HG03025 (cell line): ENCODE measurements at regions not wholly inside any gene's neighbourhood (a gene's known extent, or its start where the extent isn't known, plus 50 kb on each side); places are given as distances from the start of the nearest gene placed in this dataset.

Source experiments
- ATAC-seq: cut with Tn5 transposase; IDR thresholded peaks from one replicate; pipeline ENCODE4 v1.9.1; 2021; ENCODE audit warnings: mild to moderate bottlenecking, moderate library complexity; ENCODE audit not compliant: unreplicated experiment, low FRiP score

- no peak for ATAC-seq
Measured at GRCh38 chr15:69648775-69649735, 196.4 kb downstream of the RPLP1 start.

GRCh38 chr15:69652293-69652692, 199.7 kb downstream of the RPLP1 start:
- ATAC-seq: no peak

GRCh38 chr15:69652751-69653305, 200.2 kb downstream of the RPLP1 start:
- ATAC-seq: no peak

- no peak for ATAC-seq
Measured at GRCh38 chr15:69653306-69653705, 200.7 kb downstream of the RPLP1 start.

- ATAC-seq: no peak
Measured at GRCh38 chr15:69653846-69654245, 201.2 kb downstream of the RPLP1 start.

GRCh38 chr15:69656271-69657030, 203.8 kb downstream of the RPLP1 start:
- ATAC-seq: no peak

- no peak for ATAC-seq
Measured at GRCh38 chr15:69657626-69658025, 205.0 kb downstream of the RPLP1 start.

GRCh38 chr15:69658411-69658945, 205.9 kb downstream of the RPLP1 start:
- ATAC-seq: no peak

- ATAC-seq: no peak
Measured at GRCh38 chr15:69659454-69660050, 206.9 kb downstream of the RPLP1 start.

- ATAC-seq: no peak
Measured at GRCh38 chr15:69660114-69660513, 207.5 kb downstream of the RPLP1 start.

- no peak for ATAC-seq
Measured at GRCh38 chr15:69660658-69661405, 208.2 kb downstream of the RPLP1 start.

GRCh38 chr15:69661446-69661845, 208.8 kb downstream of the RPLP1 start:
- ATAC-seq: no peak

GRCh38 chr15:69661871-69662644, 209.4 kb downstream of the RPLP1 start:
- no peak for ATAC-seq

GRCh38 chr15:69662645-69663000, 210.0 kb downstream of the RPLP1 start:
- no peak for ATAC-seq

GRCh38 chr15:69663441-69663840, 210.8 kb downstream of the RPLP1 start:
- ATAC-seq: no peak

GRCh38 chr15:69663982-69664381, 211.4 kb downstream of the RPLP1 start:
- ATAC-seq: no peak

GRCh38 chr15:69664572-69665571, 212.3 kb downstream of the RPLP1 start:
- ATAC-seq: no peak

- no peak for ATAC-seq
Measured at GRCh38 chr15:69665641-69666111, 213.1 kb downstream of the RPLP1 start.
